Ovary (tissue), 7 donors: ENCODE measurements at regions not wholly inside any gene's neighbourhood (a gene's known extent, or its start where the extent isn't known, plus 50 kb on each side); places are given as distances from the start of the nearest gene placed in this dataset.

Source experiments
- DNase-seq, 5 donors: peaks; one replicate each; pipeline ENCODE4 v3.0.0-alpha.2; 2019 to 2020
- H3K27ac ChIP-seq, 2 donors: fragments of 200-600 bp; one replicate each; pipeline versions ENCODE4 v1.5.1 to v1.8.0; 2019 to 2022
- H3K27me3 ChIP-seq: fragments of 200-600 bp; one replicate; pipeline ENCODE4 v1.8.0; 2022
- H3K36me3 ChIP-seq: fragments of 200-600 bp; sonication (generic); one replicate; pipeline ENCODE4 v1.5.1; 2019
- H3K4me1 ChIP-seq: one replicate; pipeline ENCODE4 v1.8.1; 2013; ENCODE audit warnings: mild to moderate bottlenecking, moderate library complexity; ENCODE audit not compliant: insufficient read depth
- H3K4me3 ChIP-seq: fragments of 200-600 bp; sonication (generic); one replicate; pipeline ENCODE4 v1.5.1; 2017
- H3K9me3 ChIP-seq, 2 donors: fragments of 200-600 bp in 1 of 2; sonication (generic) in 1 of 2; one replicate each; pipeline versions ENCODE4 v1.5.1 to v1.8.1; 2013 to 2019; ENCODE audit warnings: mild to moderate bottlenecking in 1 of 2, moderate library complexity in 1 of 2
- CTCF ChIP-seq, 3 donors: fragments of 450-650 bp in 2 of 3; fragments of 200-600 bp in 1 of 3; IDR thresholded peaks; one replicate each; pipeline versions ENCODE4 v1.5.1 to v1.8.0; 2016 to 2022; ENCODE audit warnings: antibody characterized with exemption in 3 of 3, mild to moderate bottlenecking in 1 of 3
- EP300 ChIP-seq: sonication (generic); formaldehyde crosslinking; IDR thresholded peaks from one replicate; pipeline ENCODE4 v1.6.1; 2017; ENCODE audit warnings: antibody characterized with exemption
- POLR2A ChIP-seq: fragments of 450-650 bp; IDR thresholded peaks from one replicate; pipeline ENCODE4 v1.6.1; 2017; ENCODE audit warnings: antibody characterized with exemption, mild to moderate bottlenecking, moderate library complexity
- WGBS, 3 donors: extraction: QIAGEN DNeasy Blood & Tissue Kit in 1 of 3; methylation state at CpG; one replicate each; pipeline versions ENCODE4 v1.1.5 to v1.1.7; 2013 to 2017; 5-methylcytosine and 5-hydroxymethylcytosine counted together
- intact Hi-C, 4 donors: fragments of 100-400 bp; cut with DNase I; formaldehyde crosslinking; loops; one replicate each; pipeline versions ENCODE4 v1.11.0 to v1.15.1; 2022 to 2023
- donor health status: DM: no; HTN: no; CAD: no; lungs with moderate emphysema.
- donor health status: DM: no; HTN: no; CAD: no.
- donor health status: Bipolar disorder and iron deficiency.
- donor health status: DM: no; HTN: no; CAD: no.
- donor health status: DM: yes; HTN: yes; CAD: no.

GRCh38 chr12:78617683-78618082 lies 246.9 kb upstream of the SYT1 start:
- 82 to 90% (median 83%) methylated on average over 2 of the region's 2 CpGs for WGBS, 3 donors

GRCh38 chr12:78622529-78623195 lies 241.9 kb upstream of the SYT1 start:
- no peak for DNase-seq
- TF ChIP-seq POLR2A (no peak), EP300 (no peak), CTCF (IDR thresholded peaks at IDR 0.05) (no peak)
- WGBS, 3 donors, result 77 to 85% (median 83%) methylated on average over 3 of the region's 3 CpGs
- Histone ChIP-seq H3K9me3 (no peaks in the 10 kb centered on the region), H3K4me3 (no peak overlapping the region), H3K4me1 (no peaks in the 10 kb centered on the region), H3K27ac (no peak overlapping the region), H3K36me3 (no peaks in the 10 kb centered on the region), H3K27me3 (no peaks in the 10 kb centered on the region)
- intact Hi-C loops, result no loop called here

More at GRCh38 chr12:78617683-78618082, 246.9 kb upstream of the SYT1 start:
- TF ChIP-seq POLR2A (no peak), EP300 (no peak), CTCF (IDR thresholded peaks at IDR 0.05) (no peak)
- no peak for DNase-seq
- no peak overlapping the region for H3K4me3 ChIP-seq
- no peaks in the 10 kb centered on the region for H3K9me3 ChIP-seq
- intact Hi-C loops, result no loop called here
- H3K36me3 ChIP-seq, result no peaks in the 10 kb centered on the region
- no peak overlapping the region for H3K27ac ChIP-seq
- H3K4me1 ChIP-seq, result no peaks in the 10 kb centered on the region
- H3K27me3 ChIP-seq, result no peaks in the 10 kb centered on the region

GRCh38 chr12:78628491-78629100 lies 236.0 kb upstream of the SYT1 start:
- Histone ChIP-seq H3K36me3 (no peaks in the 10 kb centered on the region), H3K4me1 (no peaks in the 10 kb centered on the region), H3K27me3 (no peaks in the 10 kb centered on the region), H3K4me3 (no peak overlapping the region), H3K27ac (no peak overlapping the region), H3K9me3 (peaks cover 0 to 3% of the 10 kb centered on the region in 2 donors)
- intact Hi-C loops, result no loop called here
- DNase-seq, result no peak
- no peak for TF ChIP-seq CTCF (IDR thresholded peaks at IDR 0.05)
- no peak for TF ChIP-seq EP300
- TF ChIP-seq POLR2A, result no peak
- 6 to 22% (median 22%) methylated on average over 1 of the region's 1 CpG for WGBS, 3 donors

- TF ChIP-seq POLR2A (no peak), CTCF (IDR thresholded peaks at IDR 0.05) (no peak), EP300 (no peak)
- Histone ChIP-seq H3K27me3 (no peaks in the 10 kb centered on the region), H3K9me3 (peaks cover 0 to 3% of the 10 kb centered on the region in 2 donors), H3K27ac (no peak overlapping the region), H3K4me3 (no peak overlapping the region), H3K36me3 (no peaks in the 10 kb centered on the region), H3K4me1 (peaks cover 1% of the 10 kb centered on the region)
- 34 to 40% (median 35%) methylated on average over 4 of the region's 4 CpGs for WGBS, 3 donors
- intact Hi-C loops, result no loop called here
- no peak for DNase-seq
Observed at GRCh38 chr12:78636231-78636855, 228.2 kb upstream of the SYT1 start.
